NCI-H69 (cell line): ENCODE measurements at regions not wholly inside any gene's neighbourhood (a gene's known extent, or its start where the extent isn't known, plus 50 kb on each side); places are given as distances from the start of the nearest gene placed in this dataset.
A peak's percentile ranks its signal among the peaks of the same experiment; 100 is the strongest.

Experiments
- DNase-seq: peaks from one replicate; lab custom pipeline; 2025; lab: John Stamatoyannopoulos, UW

GRCh38 chr14:61107869-61108493, 126.9 kb downstream of the SLC38A6 start:
- DNase-seq = no peak

- peak; percentile 31 for DNase-seq
Observed at GRCh38 chr14:61106959-61107641, 126.1 kb downstream of the SLC38A6 start.

GRCh38 chr14:61106271-61106958, 125.4 kb downstream of the SLC38A6 start:
- DNase-seq = no peak

GRCh38 chr14:61104358-61104757, 123.3 kb downstream of the SLC38A6 start:
- DNase-seq = no peak

GRCh38 chr14:61103541-61104339, 122.7 kb downstream of the SLC38A6 start:
- DNase-seq = peak; percentile 40

- DNase-seq = no peak
Observed at GRCh38 chr14:61102549-61103466, 121.8 kb downstream of the SLC38A6 start.
